Activated B cell treated with CpG ODN at 0.5 μM for 24 hours (primary cell): ENCODE measurements at regions not wholly inside any gene's neighbourhood (a gene's known extent, or its start where the extent isn't known, plus 50 kb on each side); places are given as distances from the start of the nearest gene placed in this dataset.

Experiments used
- ATAC-seq: fragments of 200-7000 bp; cut with Tn5 transposase; one replicate; pipeline ENCODE4 v1.10.0; 2021; ENCODE audit warnings: low read depth, mild to moderate bottlenecking, moderate library complexity
- CTCF ChIA-PET: fragments of 350-600 bp; sonication (Branson Sonifier 250); formaldehyde crosslinking; loops from one replicate; lab custom pipeline; 2021; ENCODE audit warnings: antibody characterized with exemption; lab: Charles Lee
- POLR2A ChIA-PET: fragments of 350-600 bp; sonication (Branson Sonifier 250); formaldehyde crosslinking; loops from one replicate; lab custom pipeline; 2021; ENCODE audit warnings: antibody characterized with exemption; lab: Charles Lee
- DNase-seq: peaks from one replicate; pipeline ENCODE4 v3.0.0; 2022
- H3K27ac Mint-ChIP-seq: one replicate; pipeline ENCODE4 v1.8.0; 2020; ENCODE audit warnings: mixed read lengths
- H3K27me3 Mint-ChIP-seq: one replicate; pipeline ENCODE4 v1.8.0; 2021; ENCODE audit warnings: mixed read lengths
- H3K36me3 Mint-ChIP-seq: one replicate; pipeline ENCODE4 v1.8.0; 2021; ENCODE audit warnings: low read depth, mixed read lengths
- H3K4me1 Mint-ChIP-seq: one replicate; pipeline ENCODE4 v1.8.0; 2021; ENCODE audit warnings: mixed read lengths
- H3K4me3 Mint-ChIP-seq: one replicate; pipeline ENCODE4 v1.8.0; 2020; ENCODE audit warnings: mild to moderate bottlenecking, mixed read lengths
- H3K9me3 Mint-ChIP-seq: one replicate; pipeline ENCODE4 v1.8.0; 2020; ENCODE audit warnings: mixed read lengths
- intact Hi-C: fragments of 100-400 bp; cut with micrococcal nuclease; formaldehyde crosslinking; loops from one replicate; pipeline ENCODE4 v1.15.1; 2024
- TF ChIP-seq, protein P1 (sequence below): fragments of 200-600 bp; IDR thresholded peaks from one replicate; pipeline ENCODE4 v1.8.0; 2022; ENCODE audit warnings: antibody characterized with exemption, mild to moderate bottlenecking

DNA sequence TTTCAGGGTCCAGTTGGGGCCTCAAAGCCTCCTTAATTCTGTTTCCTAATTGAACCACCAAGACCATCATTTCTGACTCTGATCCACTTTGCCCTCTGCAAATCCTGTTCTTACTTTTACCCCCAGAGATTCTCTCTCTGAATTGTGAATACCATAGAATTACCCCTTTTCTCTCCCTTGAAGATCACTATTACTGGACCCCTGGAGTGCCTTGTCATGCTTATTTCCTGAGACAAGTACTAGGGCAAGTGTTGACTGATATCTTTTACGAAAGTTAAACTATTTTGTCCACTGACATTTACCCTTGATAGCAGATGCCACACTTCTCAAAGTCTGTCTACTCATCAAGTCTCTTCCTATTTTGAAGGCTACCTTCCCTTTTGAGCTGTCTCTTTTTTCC is 246.9 kb upstream of the PTGER4 start:
- H3K9me3 Mint-ChIP-seq: no peaks in the 10 kb centered on the region
- no peaks in the 10 kb centered on the region for H3K36me3 Mint-ChIP-seq
- H3K4me1 Mint-ChIP-seq: peaks cover 36% of the 10 kb centered on the region
- H3K27ac Mint-ChIP-seq: no peak overlapping the region
- no peaks in the 10 kb centered on the region for H3K27me3 Mint-ChIP-seq
- ATAC-seq (no peak), DNase-seq (no peak)
- CTCF ChIA-PET: no interaction called here
- no peak overlapping the region for H3K4me3 Mint-ChIP-seq
- intact Hi-C loops: no loop called here
- TF ChIP-seq, protein P1, sequence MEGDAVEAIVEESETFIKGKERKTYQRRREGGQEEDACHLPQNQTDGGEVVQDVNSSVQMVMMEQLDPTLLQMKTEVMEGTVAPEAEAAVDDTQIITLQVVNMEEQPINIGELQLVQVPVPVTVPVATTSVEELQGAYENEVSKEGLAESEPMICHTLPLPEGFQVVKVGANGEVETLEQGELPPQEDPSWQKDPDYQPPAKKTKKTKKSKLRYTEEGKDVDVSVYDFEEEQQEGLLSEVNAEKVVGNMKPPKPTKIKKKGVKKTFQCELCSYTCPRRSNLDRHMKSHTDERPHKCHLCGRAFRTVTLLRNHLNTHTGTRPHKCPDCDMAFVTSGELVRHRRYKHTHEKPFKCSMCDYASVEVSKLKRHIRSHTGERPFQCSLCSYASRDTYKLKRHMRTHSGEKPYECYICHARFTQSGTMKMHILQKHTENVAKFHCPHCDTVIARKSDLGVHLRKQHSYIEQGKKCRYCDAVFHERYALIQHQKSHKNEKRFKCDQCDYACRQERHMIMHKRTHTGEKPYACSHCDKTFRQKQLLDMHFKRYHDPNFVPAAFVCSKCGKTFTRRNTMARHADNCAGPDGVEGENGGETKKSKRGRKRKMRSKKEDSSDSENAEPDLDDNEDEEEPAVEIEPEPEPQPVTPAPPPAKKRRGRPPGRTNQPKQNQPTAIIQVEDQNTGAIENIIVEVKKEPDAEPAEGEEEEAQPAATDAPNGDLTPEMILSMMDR: no peak
- POLR2A ChIA-PET: no interaction called here

DNA sequence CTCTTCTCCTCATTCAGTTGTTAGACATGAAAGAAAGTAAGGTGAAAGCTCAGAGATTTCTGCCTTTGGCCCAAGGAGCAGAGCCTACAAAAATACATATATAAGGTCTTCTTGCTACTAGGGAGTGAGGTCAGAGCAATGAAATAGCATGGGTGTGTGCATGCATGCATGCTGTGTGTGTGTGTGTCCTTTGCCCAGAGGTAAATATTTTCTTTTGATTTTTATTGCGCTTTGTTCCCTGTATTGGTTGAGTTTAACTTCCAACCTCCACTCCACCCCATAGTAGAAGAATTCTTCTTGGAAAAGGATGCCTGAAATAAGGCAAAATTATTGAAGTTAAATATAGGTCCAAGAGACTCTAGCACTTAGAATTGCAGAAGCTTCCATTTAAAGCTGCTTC is 248.0 kb upstream of the PTGER4 start:
- DNase-seq (no peak), ATAC-seq (no peak)
- no peaks in the 10 kb centered on the region for H3K9me3 Mint-ChIP-seq
- no peaks in the 10 kb centered on the region for H3K36me3 Mint-ChIP-seq
- H3K27me3 Mint-ChIP-seq: no peaks in the 10 kb centered on the region
- H3K4me1 Mint-ChIP-seq: peaks cover 30% of the 10 kb centered on the region
- no peak overlapping the region for H3K27ac Mint-ChIP-seq
- no peak overlapping the region for H3K4me3 Mint-ChIP-seq
- POLR2A ChIA-PET: interaction anchor here (0.6 kb wide), 1 partner anchor 252 kb away, joined by 6 read pairs; no protein-coding TSS in a partner anchor
- TF ChIP-seq, protein P1: no peak
- CTCF ChIA-PET: no interaction called here
- intact Hi-C loops: no loop called here

DNA sequence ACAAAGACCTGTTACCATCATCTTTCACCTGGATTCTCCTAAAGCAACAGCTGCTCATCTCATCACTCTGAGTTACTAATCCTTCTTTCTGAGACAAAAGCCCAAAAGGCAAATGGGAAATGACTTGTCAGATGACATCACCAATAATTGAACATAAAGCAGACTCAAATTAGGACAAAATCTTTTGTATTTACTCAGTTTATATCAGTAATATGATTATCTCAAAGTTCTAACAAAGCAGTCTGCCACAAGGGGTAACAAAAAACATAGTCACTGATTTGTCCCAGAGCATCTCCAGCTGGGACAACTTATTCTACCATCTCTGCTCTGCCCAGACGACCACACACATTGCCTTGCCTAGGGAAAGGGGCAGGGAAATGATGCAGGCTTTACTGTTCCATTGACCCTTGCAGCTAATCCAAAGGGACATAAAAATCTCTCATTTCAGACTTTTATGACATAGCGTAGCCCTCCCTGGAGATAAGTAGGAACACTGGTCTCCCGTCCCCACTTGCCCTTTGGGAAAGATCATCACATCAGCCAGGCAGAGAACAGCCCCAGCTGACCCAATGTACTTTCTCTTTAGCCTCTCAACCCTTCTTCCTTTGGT is 249.5 kb upstream of the PTGER4 start:
- Mint-ChIP-seq H3K9me3 (no peaks in the 10 kb centered on the region), H3K27me3 (no peaks in the 10 kb centered on the region), H3K27ac (no peak overlapping the region), H3K4me1 (peaks cover 17% of the 10 kb centered on the region), H3K36me3 (no peaks in the 10 kb centered on the region), H3K4me3 (no peak overlapping the region)
- ChIA-PET CTCF (no interaction called here), POLR2A (no interaction called here)
- intact Hi-C loops: no loop called here
- ATAC-seq (no peak), DNase-seq (no peak)
- TF ChIP-seq, protein P1: no peak

DNA sequence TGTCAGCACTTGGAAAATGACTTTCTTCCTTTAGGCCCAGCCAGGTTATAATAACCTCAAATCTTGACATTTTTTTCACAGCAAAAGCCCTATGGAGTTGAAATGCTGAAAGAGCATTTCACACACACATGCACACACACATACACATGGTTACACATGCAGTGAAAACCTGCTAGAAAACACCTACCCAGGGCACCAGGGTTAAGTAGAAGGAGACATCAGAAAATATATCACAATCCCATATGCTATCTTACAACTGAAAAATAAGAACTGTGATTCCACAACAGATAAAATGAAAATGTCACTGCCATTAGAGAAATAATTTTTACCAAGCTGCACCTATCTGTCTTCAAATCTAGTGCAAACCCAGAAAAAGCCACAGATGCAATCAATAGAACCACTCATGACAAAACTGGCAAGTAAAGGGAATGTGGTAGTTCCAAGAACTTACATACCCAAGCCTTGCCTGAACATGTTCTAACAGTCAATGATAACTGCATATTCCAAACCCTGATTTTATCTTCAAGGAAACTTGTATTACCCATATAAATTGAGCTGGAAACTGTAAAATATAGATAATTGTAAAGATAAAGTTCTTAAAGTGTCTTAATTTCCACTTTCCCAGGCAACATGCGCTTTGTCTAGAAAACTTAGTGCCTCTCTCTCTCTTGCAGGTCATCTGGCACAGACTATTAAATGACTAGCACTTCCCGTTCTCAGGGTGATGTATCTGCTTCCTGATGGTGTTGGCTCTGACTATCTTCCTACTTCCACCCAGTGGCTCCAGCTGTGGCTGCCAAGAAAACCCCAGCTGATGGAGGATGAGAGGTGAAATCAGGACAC is 250.2 kb upstream of the PTGER4 start:
- TF ChIP-seq, protein P1: no peak
- no peak for ATAC-seq
- no peaks in the 10 kb centered on the region for H3K9me3 Mint-ChIP-seq
- no peak overlapping the region for H3K27ac Mint-ChIP-seq
- intact Hi-C loops: loop anchor here (2.0 kb wide), 3 partner anchors 19 to 63 kb away; no protein-coding TSS in a partner anchor
- ChIA-PET CTCF (no interaction called here), POLR2A (no interaction called here)
- no peaks in the 10 kb centered on the region for H3K36me3 Mint-ChIP-seq
- H3K4me1 Mint-ChIP-seq: peaks cover 17% of the 10 kb centered on the region
- H3K27me3 Mint-ChIP-seq: no peaks in the 10 kb centered on the region
- no peak for DNase-seq
- H3K4me3 Mint-ChIP-seq: no peak overlapping the region

DNA sequence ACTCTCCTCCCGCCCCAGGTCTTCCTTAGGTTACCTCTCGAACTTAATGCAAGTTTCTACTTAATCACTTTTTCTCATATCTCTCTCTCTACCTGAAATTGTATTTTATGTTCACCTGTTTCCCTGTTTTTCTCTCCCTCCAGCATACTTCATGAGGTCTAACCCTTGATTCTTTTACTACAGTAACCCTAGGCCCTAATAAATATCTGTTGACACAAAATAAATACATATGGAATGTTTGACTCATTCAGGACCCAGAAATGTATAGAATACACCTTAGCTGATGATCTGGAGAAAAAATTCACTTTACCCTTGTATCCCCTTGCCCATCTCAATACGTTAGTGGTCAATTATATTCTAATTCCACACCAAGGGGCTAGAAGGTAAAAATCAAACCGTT is 250.9 kb upstream of the PTGER4 start:
- no peak overlapping the region for H3K4me3 Mint-ChIP-seq
- intact Hi-C loops: loop anchor here (2.0 kb wide), 3 partner anchors 18 to 62 kb away; no protein-coding TSS in a partner anchor
- no peaks in the 10 kb centered on the region for H3K9me3 Mint-ChIP-seq
- ChIA-PET POLR2A (interaction anchor here (1.2 to 1.9 kb wide), 3 partner anchors 8 to 251 kb away, joined by 3 to 12 read pairs (median 6); partner anchors contain the start of gene PTGER4), CTCF (interaction anchor here (1.2 kb wide), 1 partner anchor 8 kb away, joined by 7 read pairs; no protein-coding TSS in a partner anchor)
- no peak for ATAC-seq
- TF ChIP-seq, protein P1: no peak
- DNase-seq: no peak
- peaks cover 17% of the 10 kb centered on the region for H3K4me1 Mint-ChIP-seq
- H3K27me3 Mint-ChIP-seq: no peaks in the 10 kb centered on the region
- H3K27ac Mint-ChIP-seq: no peak overlapping the region
- H3K36me3 Mint-ChIP-seq: no peaks in the 10 kb centered on the region
